ENCODE measurements at regions not wholly inside any gene's neighbourhood (a gene's known extent, or its start where the extent isn't known, plus 50 kb on each side); places are given as distances from the start of the nearest gene placed in this dataset.
"Not testable (repeated sequence)": the region's sequence is repeated elsewhere in the genome, so short reads cannot be mapped to it uniquely, and the experiment has no call there.

DNA sequence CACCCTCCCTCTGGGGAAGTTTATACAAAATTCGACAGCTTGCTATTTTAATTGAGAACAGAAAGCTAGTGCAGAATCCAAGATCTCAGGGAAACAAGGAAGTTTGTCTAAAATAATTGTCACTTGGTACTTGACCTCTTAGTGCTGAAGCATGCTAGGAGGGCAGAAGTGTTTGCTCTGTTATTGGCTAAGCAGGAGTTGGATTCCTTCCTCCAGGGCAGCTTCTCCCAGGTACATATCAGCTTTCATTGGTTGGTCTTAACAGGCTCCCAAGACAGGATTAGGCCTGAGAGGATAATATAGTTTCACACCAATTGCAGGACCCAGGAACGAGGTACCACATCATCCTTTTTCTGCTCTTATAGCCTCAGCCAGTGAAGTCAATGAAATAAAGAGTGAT lies 432.8 kb downstream of the IRX1 start:
- Histone ChIP-seq H3K27ac (no peak overlapping the region), H3K27me3 (no peaks in the 10 kb centered on the region), H3K4me1 (ENCODE audit: insufficient read depth) (no peaks in the 10 kb centered on the region), H3K4me3 (no peak overlapping the region), H3K9me3 (no peaks in the 10 kb centered on the region), H3K36me3 (no peaks in the 10 kb centered on the region)
- 32 to 41% (median 41%) methylated on average over 2 of the region's 2 CpGs for WGBS, 3 donors
- no peak for DNase-seq
- intact Hi-C loops (cut with DNase I) = no loop called here
- TF ChIP-seq POLR2A (IDR thresholded peaks at IDR 0.05) (no peak), EP300 (IDR thresholded peaks at IDR 0.05) (no peak), CTCF (IDR thresholded peaks at IDR 0.05) (no peak)

DNA sequence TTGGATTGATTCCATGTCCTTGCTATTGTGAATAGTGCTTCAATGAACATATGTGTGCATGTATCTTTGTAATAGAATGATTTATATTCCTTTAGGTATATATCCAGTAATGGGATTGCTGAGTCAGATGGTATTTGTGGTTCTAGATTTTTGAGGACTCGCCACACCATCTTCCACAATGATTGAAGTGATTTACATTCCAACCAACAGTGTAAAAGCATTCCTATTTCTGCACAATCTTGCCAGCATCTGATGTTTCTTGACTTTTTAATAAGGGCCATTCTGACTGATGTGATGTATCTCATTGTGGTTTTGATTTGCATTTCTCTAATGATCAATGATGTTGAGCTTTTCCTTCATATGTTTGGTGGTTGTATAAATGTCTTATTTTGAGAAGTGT lies 437.9 kb downstream of the IRX1 start:
- DNase-seq; H3K36me3 ChIP-seq; intact Hi-C loops (cut with DNase I); H3K4me3 ChIP-seq; H3K9me3 ChIP-seq; H3K4me1 ChIP-seq (ENCODE audit: insufficient read depth); H3K27ac ChIP-seq; H3K27me3 ChIP-seq: not testable (repeated sequence)
- WGBS, 3 donors = 48 to 74% (median 69%) methylated on average over 1 of the region's 1 CpG

DNA sequence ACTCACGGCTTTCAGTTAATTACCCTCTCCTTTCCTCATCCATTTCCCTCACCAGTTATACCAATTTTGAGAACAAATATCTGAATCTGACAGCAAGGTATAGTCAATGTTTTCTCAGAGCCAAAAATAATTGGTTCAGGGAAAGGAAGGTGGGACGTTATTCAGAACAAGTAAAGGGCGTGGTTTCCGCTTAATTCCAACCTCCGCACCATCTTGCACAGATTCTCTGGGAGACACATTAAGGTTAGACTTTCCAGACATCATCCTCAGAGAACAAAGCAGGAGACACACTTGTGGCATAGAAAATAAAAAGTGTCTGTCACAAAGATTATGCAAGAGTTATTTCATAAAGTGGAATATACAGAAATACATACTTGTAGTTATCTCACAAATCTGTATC lies 441.2 kb downstream of the IRX1 start:
- H3K27me3 ChIP-seq = no peaks in the 10 kb centered on the region
- no peak overlapping the region for H3K27ac ChIP-seq
- no peak for TF ChIP-seq POLR2A (IDR thresholded peaks at IDR 0.05)
- TF ChIP-seq EP300 (IDR thresholded peaks at IDR 0.05) = no peak
- TF ChIP-seq CTCF (IDR thresholded peaks at IDR 0.05) = no peak
- no peaks in the 10 kb centered on the region for H3K9me3 ChIP-seq
- WGBS, 3 donors = 80 to 87% (median 84%) methylated on average over 5 of the region's 5 CpGs
- no peak for DNase-seq
- H3K4me1 ChIP-seq (ENCODE audit: insufficient read depth) = no peaks in the 10 kb centered on the region
- H3K36me3 ChIP-seq = no peaks in the 10 kb centered on the region
- intact Hi-C loops (cut with DNase I) = no loop called here
- no peak overlapping the region for H3K4me3 ChIP-seq

GRCh38 chr5:4038994-4039393 lies 443.4 kb downstream of the IRX1 start:
- Histone ChIP-seq H3K27ac (no peak overlapping the region), H3K27me3 (no peaks in the 10 kb centered on the region), H3K36me3 (no peaks in the 10 kb centered on the region), H3K4me1 (ENCODE audit: insufficient read depth) (no peaks in the 10 kb centered on the region), H3K9me3 (no peaks in the 10 kb centered on the region), H3K4me3 (no peak overlapping the region)
- 21 to 40% (median 30%) methylated on average over 8 of the region's 8 CpGs for WGBS, 3 donors
- intact Hi-C loops (cut with DNase I) = no loop called here
- DNase-seq = no peak
- TF ChIP-seq EP300 (IDR thresholded peaks at IDR 0.05) = no peak

- Histone ChIP-seq H3K27ac (no peak overlapping the region), H3K36me3 (no peaks in the 10 kb centered on the region), H3K4me1 (ENCODE audit: insufficient read depth) (no peaks in the 10 kb centered on the region), H3K4me3 (no peak overlapping the region), H3K27me3 (no peaks in the 10 kb centered on the region), H3K9me3 (no peaks in the 10 kb centered on the region)
- intact Hi-C loops (cut with DNase I) = no loop called here
- no peak for TF ChIP-seq EP300 (IDR thresholded peaks at IDR 0.05)
- no peak for TF ChIP-seq CTCF (IDR thresholded peaks at IDR 0.05)
- no peak for TF ChIP-seq POLR2A (IDR thresholded peaks at IDR 0.05)
- 60 to 65% (median 63%) methylated on average over 2 of the region's 2 CpGs for WGBS, 3 donors
- DNase-seq = no peak
Measured at GRCh38 chr5:4042311-4042710, 446.7 kb downstream of the IRX1 start.

- intact Hi-C loops (cut with DNase I) = no loop called here
- Histone ChIP-seq H3K36me3 (no peaks in the 10 kb centered on the region), H3K27me3 (no peaks in the 10 kb centered on the region)
Measured at GRCh38 chr5:4043135-4043534, 447.5 kb downstream of the IRX1 start.

More at GRCh38 chr5:4043135-4043534, 447.5 kb downstream of the IRX1 start:
- Histone ChIP-seq H3K4me1 (ENCODE audit: insufficient read depth) (no peaks in the 10 kb centered on the region), H3K9me3 (no peaks in the 10 kb centered on the region), H3K4me3 (no peak overlapping the region), H3K27ac (no peak overlapping the region)
- DNase-seq = no peak
- no peak for TF ChIP-seq POLR2A (IDR thresholded peaks at IDR 0.05)
- no peak for TF ChIP-seq CTCF (IDR thresholded peaks at IDR 0.05)
- no peak for TF ChIP-seq EP300 (IDR thresholded peaks at IDR 0.05)

Data from ovary (tissue), 7 donors.